ENCODE measurements at regions not wholly inside any gene's neighbourhood (a gene's known extent, or its start where the extent isn't known, plus 50 kb on each side); places are given as distances from the start of the nearest gene placed in this dataset.

DNA sequence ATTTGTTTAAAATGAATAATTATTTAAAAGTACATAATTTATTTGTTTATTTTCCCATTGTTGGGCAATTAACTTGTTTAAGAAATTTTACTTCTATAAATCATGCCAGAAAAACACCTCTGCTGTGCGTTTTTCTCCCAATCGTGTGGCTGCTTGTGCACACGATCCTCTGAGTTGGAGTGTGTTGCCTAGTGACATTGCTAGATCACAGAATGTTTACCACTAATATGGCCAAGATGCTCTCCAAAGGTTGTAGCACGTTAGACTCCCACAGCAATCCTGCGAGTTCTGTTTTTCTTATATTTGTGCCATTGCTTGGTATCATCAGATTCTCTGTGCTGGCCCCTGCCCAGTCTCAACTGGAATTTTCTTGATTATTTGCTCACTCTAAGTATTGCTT lies 207.1 kb upstream of the ADCY1 start:
- CTCF ChIA-PET = no interaction called here
- TF ChIP-seq, protein P1, sequence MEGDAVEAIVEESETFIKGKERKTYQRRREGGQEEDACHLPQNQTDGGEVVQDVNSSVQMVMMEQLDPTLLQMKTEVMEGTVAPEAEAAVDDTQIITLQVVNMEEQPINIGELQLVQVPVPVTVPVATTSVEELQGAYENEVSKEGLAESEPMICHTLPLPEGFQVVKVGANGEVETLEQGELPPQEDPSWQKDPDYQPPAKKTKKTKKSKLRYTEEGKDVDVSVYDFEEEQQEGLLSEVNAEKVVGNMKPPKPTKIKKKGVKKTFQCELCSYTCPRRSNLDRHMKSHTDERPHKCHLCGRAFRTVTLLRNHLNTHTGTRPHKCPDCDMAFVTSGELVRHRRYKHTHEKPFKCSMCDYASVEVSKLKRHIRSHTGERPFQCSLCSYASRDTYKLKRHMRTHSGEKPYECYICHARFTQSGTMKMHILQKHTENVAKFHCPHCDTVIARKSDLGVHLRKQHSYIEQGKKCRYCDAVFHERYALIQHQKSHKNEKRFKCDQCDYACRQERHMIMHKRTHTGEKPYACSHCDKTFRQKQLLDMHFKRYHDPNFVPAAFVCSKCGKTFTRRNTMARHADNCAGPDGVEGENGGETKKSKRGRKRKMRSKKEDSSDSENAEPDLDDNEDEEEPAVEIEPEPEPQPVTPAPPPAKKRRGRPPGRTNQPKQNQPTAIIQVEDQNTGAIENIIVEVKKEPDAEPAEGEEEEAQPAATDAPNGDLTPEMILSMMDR (IDR thresholded peaks at IDR 0.05; ENCODE audit: insufficient read depth, low read depth, low read length) = no peak
- H3K36me3 ChIP-seq (ENCODE audit: control insufficient read depth, insufficient read depth, low read length) = no peaks in the 10 kb centered on the region
- H3K4me3 ChIP-seq (ENCODE audit: low read depth, low read length) = no peak overlapping the region
- DNase-seq (ENCODE audit: low read depth) = no peak
- H3K27me3 ChIP-seq (ENCODE audit: control insufficient read depth, insufficient read depth, low read length) = peaks cover 4% of the 10 kb centered on the region; the same call in 1 of the 2 replicates
- POLR2A ChIA-PET = no interaction called here

DNA sequence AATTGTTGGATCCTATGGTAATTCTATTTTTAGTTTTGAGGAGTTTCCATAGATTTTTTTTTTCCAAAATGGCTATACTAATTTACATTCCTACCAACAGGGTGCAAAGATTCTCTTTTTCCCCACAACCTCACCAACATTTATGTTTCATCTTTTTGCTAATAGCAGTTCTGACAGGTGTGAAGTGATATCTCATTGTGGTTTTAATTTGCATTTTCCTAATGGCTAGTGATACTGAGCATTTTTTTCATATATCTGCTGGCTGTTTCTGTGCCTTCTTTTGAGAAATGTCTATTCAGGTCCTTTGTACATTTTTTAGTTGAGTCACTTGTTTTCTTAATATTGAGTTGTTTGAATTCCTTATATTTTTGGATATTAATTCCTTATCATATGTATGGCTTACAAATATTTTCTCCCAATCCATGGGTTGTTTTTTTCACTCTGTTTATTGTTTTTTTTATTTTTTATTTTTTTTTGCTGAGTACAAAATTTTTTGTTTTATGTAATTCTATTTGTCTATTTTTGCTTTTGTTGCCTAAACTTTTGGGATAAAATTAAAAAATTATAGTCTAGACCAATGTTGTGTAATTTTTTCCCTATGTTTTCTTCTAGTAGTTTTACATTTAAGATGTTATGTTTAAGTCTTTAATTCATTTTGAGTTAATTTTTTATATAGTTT lies 205.9 kb upstream of the ADCY1 start:
- Histone ChIP-seq H3K4me3 (ENCODE audit: low read depth, low read length) (no peak overlapping the region), H3K27me3 (ENCODE audit: control insufficient read depth, insufficient read depth, low read length) (peaks cover 1% of the 10 kb centered on the region; the same call in 1 of the 2 replicates), H3K36me3 (ENCODE audit: control insufficient read depth, insufficient read depth, low read length) (no peaks in the 10 kb centered on the region)
- CTCF ChIA-PET = no interaction called here
- no peak for DNase-seq (ENCODE audit: low read depth)
- TF ChIP-seq, protein P1 (IDR thresholded peaks at IDR 0.05; ENCODE audit: insufficient read depth, low read depth, low read length) = no peak
- POLR2A ChIA-PET = no interaction called here

DNA sequence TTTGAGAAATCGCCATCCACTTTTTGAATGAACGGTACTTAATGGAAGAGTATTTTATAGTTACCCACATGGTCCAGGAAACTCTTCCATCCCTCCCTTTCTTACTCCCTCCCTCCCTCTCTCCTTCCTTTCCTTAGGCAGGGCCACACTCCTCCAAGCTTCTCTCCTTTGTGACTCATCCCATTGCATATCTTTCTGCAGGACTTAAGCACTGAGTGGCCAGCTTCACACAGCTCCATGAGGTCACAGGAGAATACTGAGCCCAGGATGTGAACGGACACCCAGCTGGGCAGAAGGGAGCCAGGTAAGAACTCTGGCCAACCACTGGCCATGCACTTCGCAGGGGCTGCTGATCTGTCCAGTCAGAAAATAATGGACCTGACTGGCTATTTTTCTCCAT lies 189.7 kb upstream of the ADCY1 start:
- Histone ChIP-seq H3K4me3 (ENCODE audit: low read depth, low read length) (no peak overlapping the region), H3K36me3 (ENCODE audit: control insufficient read depth, insufficient read depth, low read length) (no peaks in the 10 kb centered on the region), H3K27me3 (ENCODE audit: control insufficient read depth, insufficient read depth, low read length) (no peaks in the 10 kb centered on the region; the same call in 1 of the 2 replicates)
- DNase-seq (ENCODE audit: low read depth) = no peak
- TF ChIP-seq, protein P1 (IDR thresholded peaks at IDR 0.05; ENCODE audit: insufficient read depth, low read depth, low read length) = no peak
- CTCF ChIA-PET = no interaction called here
- POLR2A ChIA-PET = no interaction called here

DNA sequence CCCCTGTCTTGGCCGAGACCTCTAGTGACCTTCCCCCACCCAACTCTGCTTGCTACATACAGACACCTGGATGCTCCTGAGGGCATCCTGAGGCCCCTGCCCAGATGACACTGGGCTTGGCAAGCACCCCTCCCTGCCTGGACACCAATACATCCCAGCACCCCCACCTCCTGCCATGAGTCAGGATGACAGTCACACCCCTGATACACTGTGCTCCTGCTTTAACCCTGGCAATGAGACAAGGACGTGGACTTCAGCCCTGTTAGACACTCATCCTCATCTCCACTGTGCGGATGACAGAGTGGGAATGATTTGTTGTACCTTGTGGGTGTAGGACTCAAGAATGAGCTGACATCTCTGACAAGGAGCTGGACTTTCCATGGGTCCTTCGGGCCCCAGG lies 186.3 kb upstream of the ADCY1 start:
- Histone ChIP-seq H3K4me3 (ENCODE audit: low read depth, low read length) (no peak overlapping the region), H3K27me3 (ENCODE audit: control insufficient read depth, insufficient read depth, low read length) (no peaks in the 10 kb centered on the region; the same call in 1 of the 2 replicates), H3K36me3 (ENCODE audit: control insufficient read depth, insufficient read depth, low read length) (no peaks in the 10 kb centered on the region)
- ChIA-PET CTCF (no interaction called here), POLR2A (no interaction called here)
- DNase-seq (ENCODE audit: low read depth) = no peak
- TF ChIP-seq, protein P1 (IDR thresholded peaks at IDR 0.05; ENCODE audit: insufficient read depth, low read depth, low read length) = no peak

DNA sequence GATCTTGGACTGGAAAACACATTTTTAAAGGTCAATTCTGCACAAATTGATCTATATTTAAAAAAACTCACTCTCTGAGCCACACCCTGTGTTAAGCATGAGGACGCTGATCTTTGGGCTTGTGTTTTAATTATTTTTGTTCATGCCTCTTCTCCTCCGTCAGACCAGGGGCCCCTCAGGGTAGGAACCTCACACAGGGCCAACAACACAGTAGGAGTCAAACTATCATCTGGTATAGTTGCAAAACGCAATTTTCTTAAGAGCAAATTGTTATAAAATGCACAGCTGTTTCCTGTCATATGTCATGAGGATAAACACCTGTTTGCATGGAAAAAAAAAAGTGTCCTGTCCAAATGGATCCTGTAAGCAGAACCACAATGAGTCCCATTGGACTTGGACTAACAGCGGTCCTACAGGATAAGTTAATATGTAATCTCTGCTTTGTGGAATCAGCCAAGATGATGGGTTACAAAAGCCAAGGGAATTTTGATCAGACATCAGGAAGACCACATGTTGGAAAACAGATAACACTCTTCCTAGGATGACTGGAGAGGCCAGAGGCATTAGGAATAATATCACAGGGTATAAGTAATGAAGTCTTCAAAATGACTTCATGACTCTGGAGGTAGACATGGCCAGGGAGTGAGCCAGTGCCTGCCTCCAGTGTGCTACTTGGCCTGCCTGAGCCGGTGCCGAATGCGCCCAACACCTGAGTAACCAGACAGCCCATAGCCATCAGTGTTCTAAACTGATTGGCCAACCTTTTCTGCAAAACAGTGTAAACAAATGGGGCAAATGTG lies 184.9 kb upstream of the ADCY1 start:
- H3K27me3 ChIP-seq (ENCODE audit: control insufficient read depth, insufficient read depth, low read length) = no peaks in the 10 kb centered on the region; the same call in 1 of the 2 replicates
- H3K36me3 ChIP-seq (ENCODE audit: control insufficient read depth, insufficient read depth, low read length) = no peaks in the 10 kb centered on the region
- no peak overlapping the region for H3K4me3 ChIP-seq (ENCODE audit: low read depth, low read length)
- CTCF ChIA-PET = no interaction called here
- POLR2A ChIA-PET = no interaction called here
- DNase-seq (ENCODE audit: low read depth) = no peak
- TF ChIP-seq, protein P1 (IDR thresholded peaks at IDR 0.05; ENCODE audit: insufficient read depth, low read depth, low read length) = no peak
